IPS-15b (cell line): ENCODE measurements at regions not wholly inside any gene's neighbourhood (a gene's known extent, or its start where the extent isn't known, plus 50 kb on each side); places are given as distances from the start of the nearest gene placed in this dataset.
"Not testable (repeated sequence)": the region's sequence is repeated elsewhere in the genome, so short reads cannot be mapped to it uniquely, and the experiment has no call there.

Source experiments
- H3K27me3 ChIP-seq: one replicate; pipeline ENCODE4 v1.6.1; 2013; ENCODE audit warnings: low read length; ENCODE audit not compliant: control insufficient read depth, insufficient read depth
- H3K36me3 ChIP-seq: one replicate; pipeline ENCODE4 v1.6.1; 2013; ENCODE audit warnings: low read length; ENCODE audit not compliant: control insufficient read depth, insufficient read depth
- H3K4me1 ChIP-seq: one replicate; pipeline ENCODE4 v1.6.1; 2013; ENCODE audit warnings: mild to moderate bottlenecking, low read length; ENCODE audit not compliant: control insufficient read depth, insufficient read depth
- H3K4me3 ChIP-seq: one replicate; pipeline ENCODE4 v1.5.1; 2013; ENCODE audit warnings: low read depth, low read length
- H3K9ac ChIP-seq: one replicate; pipeline ENCODE4 v1.6.1; 2013; ENCODE audit warnings: low read depth, mild to moderate bottlenecking, low read length
- H3K9me3 ChIP-seq: one replicate; pipeline ENCODE4 v1.6.1; 2013; ENCODE audit warnings: mild to moderate bottlenecking, low read length; ENCODE audit not compliant: control insufficient read depth, insufficient read depth

DNA sequence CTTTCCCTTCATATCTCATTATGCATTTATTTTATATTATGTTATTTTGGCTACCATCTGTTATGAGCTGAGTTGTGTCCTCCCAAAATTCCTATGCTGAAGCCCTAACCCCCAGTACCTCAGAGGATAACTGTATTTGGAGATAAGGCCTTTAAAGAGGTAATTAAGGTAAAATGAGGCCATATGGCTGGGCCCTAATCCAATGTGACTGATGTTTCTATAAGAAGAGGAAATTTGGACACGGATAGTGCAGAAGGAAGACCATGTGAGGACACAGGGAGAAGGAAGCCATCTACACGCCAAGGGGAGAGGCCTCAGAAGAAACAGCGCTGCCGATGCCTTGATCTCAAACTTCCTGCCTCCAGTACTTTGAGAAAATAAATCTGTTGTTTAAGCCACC, 557.7 kb upstream of the CDH5 start:
- H3K4me3 ChIP-seq = no peak overlapping the region
- no peaks in the 10 kb centered on the region for H3K4me1 ChIP-seq

GRCh38 chr16:65807858-65808257, 558.6 kb upstream of the CDH5 start:
- no peak overlapping the region for H3K4me3 ChIP-seq
- no peak overlapping the region for H3K9ac ChIP-seq
- H3K9me3 ChIP-seq = no peaks in the 10 kb centered on the region
- no peaks in the 10 kb centered on the region for H3K27me3 ChIP-seq
- H3K36me3 ChIP-seq = no peaks in the 10 kb centered on the region
- H3K4me1 ChIP-seq = no peaks in the 10 kb centered on the region

More for the DNA sequence above, 557.7 kb upstream of the CDH5 start:
- H3K27me3 ChIP-seq = no peaks in the 10 kb centered on the region
- no peaks in the 10 kb centered on the region for H3K36me3 ChIP-seq
- H3K9me3 ChIP-seq = no peaks in the 10 kb centered on the region
- no peak overlapping the region for H3K9ac ChIP-seq

DNA sequence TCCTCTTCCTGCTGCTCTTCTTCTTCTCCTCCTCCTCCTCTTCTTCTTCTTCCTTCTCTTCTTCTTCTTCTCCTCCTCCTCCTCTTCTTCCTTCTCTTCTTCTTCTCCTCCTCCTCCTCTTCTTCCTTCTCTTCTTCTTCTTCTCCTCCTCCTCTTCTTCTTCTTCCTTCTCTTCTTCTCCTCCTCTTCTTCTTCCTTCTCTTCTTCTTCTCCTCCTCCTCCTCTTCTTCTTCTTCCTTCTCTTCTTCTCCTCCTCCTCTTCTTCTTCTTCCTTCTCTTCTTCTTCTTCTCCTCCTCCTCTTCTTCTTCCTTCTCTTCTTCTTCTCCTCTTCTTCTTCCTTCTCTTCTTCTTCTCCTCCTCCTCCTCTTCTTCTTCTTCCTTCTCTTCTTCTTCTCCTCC, 560.8 kb upstream of the CDH5 start:
- H3K9ac ChIP-seq, H3K36me3 ChIP-seq, H3K9me3 ChIP-seq, H3K4me1 ChIP-seq, H3K4me3 ChIP-seq, H3K27me3 ChIP-seq: not testable (repeated sequence)

GRCh38 chr16:65796481-65796880, 570.0 kb upstream of the CDH5 start:
- H3K27me3 ChIP-seq = no peaks in the 10 kb centered on the region
- no peaks in the 10 kb centered on the region for H3K9me3 ChIP-seq
- no peaks in the 10 kb centered on the region for H3K4me1 ChIP-seq
- H3K4me3 ChIP-seq = no peak overlapping the region
- H3K36me3 ChIP-seq = no peaks in the 10 kb centered on the region
- no peak overlapping the region for H3K9ac ChIP-seq

- H3K4me1 ChIP-seq = no peaks in the 10 kb centered on the region
- H3K36me3 ChIP-seq = no peaks in the 10 kb centered on the region
- no peaks in the 10 kb centered on the region for H3K9me3 ChIP-seq
- H3K9ac ChIP-seq = no peak overlapping the region
- no peaks in the 10 kb centered on the region for H3K27me3 ChIP-seq
- H3K4me3 ChIP-seq = no peak overlapping the region
These were observed 571.5 kb upstream of the CDH5 start for GRCh38 chr16:65794973-65795372.

DNA sequence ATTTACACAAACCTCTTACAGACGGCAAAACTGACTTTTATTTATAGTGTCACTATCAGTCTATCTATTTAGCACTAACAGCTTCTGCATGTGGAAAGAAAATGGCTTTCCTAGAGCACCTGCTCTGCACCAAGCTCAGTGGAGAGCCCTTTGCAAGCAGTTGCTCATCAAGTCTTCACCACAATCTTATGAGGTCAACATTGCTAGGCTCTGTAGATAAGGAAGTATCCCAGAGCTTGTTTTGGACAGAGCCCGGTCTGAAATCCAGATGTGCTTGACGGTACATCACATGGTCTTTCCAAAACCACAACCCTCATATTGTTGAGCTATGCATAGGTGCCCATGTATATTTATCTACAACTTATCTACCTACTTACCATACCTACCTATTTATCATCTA, 572.7 kb upstream of the CDH5 start:
- Histone ChIP-seq H3K27me3 (no peaks in the 10 kb centered on the region), H3K9ac (no peak overlapping the region), H3K36me3 (no peaks in the 10 kb centered on the region), H3K4me3 (no peak overlapping the region), H3K4me1 (no peaks in the 10 kb centered on the region), H3K9me3 (no peaks in the 10 kb centered on the region)

GRCh38 chr16:65790768-65791167, 575.7 kb upstream of the CDH5 start:
- Histone ChIP-seq H3K4me1 (no peaks in the 10 kb centered on the region), H3K4me3 (no peak overlapping the region), H3K9me3 (no peaks in the 10 kb centered on the region), H3K9ac (no peak overlapping the region), H3K36me3 (no peaks in the 10 kb centered on the region), H3K27me3 (no peaks in the 10 kb centered on the region)

DNA sequence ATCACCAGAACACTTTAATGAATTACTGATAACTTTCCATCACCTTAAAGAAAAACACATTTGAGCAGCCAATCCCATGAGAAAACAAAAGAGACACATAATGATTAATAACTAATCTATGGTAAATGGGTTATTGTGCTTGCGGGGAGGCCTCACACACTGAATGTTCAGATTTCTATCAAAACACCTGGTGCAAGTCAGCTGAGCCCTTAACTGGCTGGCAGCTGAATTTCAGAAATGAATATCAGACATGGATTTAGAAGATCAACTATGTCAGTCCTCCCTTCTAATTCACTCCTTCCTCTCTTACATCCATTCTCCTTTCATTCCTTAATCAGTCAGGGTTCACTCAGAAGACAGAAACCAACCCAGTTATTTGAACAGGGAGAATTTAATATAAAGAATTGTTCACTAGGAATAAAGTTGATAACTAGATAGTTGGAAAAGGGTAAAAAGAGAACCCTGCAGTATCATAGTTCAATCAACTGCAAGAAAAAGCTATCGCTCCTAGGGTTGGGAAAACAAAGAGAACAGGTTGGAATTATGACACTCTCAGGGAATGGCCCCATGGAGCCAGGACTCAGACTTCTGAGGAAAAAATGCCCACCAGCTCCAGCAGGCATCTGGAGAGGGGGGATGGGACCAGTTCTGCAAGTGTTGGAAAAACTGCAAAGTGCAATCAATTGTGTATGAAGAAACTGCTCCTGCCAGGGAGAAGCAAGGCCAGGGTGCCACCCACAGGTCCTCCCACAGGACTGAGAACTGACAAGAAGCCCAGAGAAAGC, 577.1 kb upstream of the CDH5 start:
- Histone ChIP-seq H3K4me1 (no peaks in the 10 kb centered on the region), H3K36me3 (no peaks in the 10 kb centered on the region), H3K27me3 (no peaks in the 10 kb centered on the region), H3K9me3 (no peaks in the 10 kb centered on the region), H3K4me3 (no peak overlapping the region), H3K9ac (no peak overlapping the region)

- Histone ChIP-seq H3K9me3 (no peaks in the 10 kb centered on the region), H3K27me3 (no peaks in the 10 kb centered on the region), H3K9ac (no peak overlapping the region), H3K4me3 (no peak overlapping the region), H3K4me1 (no peaks in the 10 kb centered on the region), H3K36me3 (no peaks in the 10 kb centered on the region)
These were observed 577.9 kb upstream of the CDH5 start for GRCh38 chr16:65788434-65789140.

DNA sequence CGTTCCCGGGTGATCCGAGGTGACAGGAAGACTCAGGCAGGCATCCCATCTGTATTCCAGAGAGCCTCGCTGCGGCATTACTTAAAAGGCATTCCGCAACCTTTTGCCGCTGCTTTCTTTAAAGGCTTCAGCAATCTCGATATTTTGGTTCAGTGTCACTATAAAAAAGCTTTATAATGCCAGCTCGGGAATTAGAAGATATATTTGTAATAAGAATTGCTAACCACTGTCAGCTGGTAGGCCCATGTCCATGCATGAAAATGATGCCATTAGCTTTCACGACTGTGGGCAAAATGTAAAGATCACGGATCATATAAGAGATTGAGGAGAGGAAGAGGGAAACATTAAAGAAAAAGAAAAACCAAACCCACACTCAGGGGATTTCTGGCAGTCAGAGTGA, 578.6 kb upstream of the CDH5 start:
- no peaks in the 10 kb centered on the region for H3K36me3 ChIP-seq
- H3K9me3 ChIP-seq = no peaks in the 10 kb centered on the region
- H3K4me3 ChIP-seq = no peak overlapping the region
- no peak overlapping the region for H3K9ac ChIP-seq
- H3K27me3 ChIP-seq = no peaks in the 10 kb centered on the region
- no peaks in the 10 kb centered on the region for H3K4me1 ChIP-seq

DNA sequence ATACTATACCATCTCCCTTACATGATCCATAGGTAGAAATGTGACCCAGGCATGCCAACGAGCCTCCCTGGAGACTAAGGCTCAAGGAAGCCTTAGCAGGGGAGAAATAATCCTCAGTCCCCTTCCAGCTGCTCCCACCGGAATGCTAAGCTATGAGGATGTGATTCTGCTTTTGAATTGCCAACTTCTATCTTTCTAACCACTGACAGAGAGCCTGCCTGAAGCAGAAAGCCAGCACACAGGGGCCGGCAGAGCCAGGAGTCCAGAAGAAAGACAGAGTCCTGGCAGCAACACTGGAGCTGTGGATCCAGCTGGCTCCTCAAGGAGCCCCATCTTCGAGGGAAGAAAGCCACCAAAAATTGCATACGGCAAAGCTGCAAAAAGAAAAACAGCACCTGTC, 579.6 kb upstream of the CDH5 start:
- H3K9ac ChIP-seq = no peak overlapping the region
- H3K27me3 ChIP-seq = no peaks in the 10 kb centered on the region
- no peaks in the 10 kb centered on the region for H3K36me3 ChIP-seq
- no peaks in the 10 kb centered on the region for H3K4me1 ChIP-seq
- no peaks in the 10 kb centered on the region for H3K9me3 ChIP-seq
- H3K4me3 ChIP-seq = no peak overlapping the region
